HG03575 (cell line): ENCODE measurements at regions not wholly inside any gene's neighbourhood (a gene's known extent, or its start where the extent isn't known, plus 50 kb on each side); places are given as distances from the start of the nearest gene placed in this dataset.
"Not testable (repeated sequence)": the region's sequence is repeated elsewhere in the genome, so short reads cannot be mapped to it uniquely, and the experiment has no call there.

Source experiments
- ATAC-seq: cut with Tn5 transposase; IDR thresholded peaks from one replicate; pipeline ENCODE4 v1.9.1; 2021; ENCODE audit not compliant: unreplicated experiment, insufficient number of reproducible peaks, low FRiP score; ENCODE audit errors: extremely low read depth

DNA sequence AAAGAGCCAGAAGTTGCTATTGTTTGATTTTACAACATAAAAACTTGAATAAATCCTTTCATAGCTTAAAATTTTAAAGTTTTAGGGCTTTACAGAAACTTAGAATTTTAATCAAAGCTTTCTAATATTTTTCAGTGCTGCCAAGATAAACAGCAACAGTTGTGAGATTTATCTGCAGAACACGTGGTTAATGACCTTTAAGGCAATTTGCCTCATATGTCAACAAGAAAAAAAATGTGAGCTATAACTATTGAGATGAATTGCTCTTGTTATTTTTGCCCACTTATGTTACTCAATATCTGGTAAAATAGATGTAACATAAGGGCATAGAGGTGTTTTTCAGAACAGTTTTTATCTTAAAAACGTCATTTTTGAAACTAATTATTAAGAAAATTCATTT lies 96.7 kb upstream of the NECTIN3 start:
- ATAC-seq = no peak

GRCh38 chr3:110984456-110985250 lies 87.0 kb upstream of the NECTIN3 start:
- no peak for ATAC-seq

GRCh38 chr3:110989446-110989845 lies 82.2 kb upstream of the NECTIN3 start:
- ATAC-seq = no peak

DNA sequence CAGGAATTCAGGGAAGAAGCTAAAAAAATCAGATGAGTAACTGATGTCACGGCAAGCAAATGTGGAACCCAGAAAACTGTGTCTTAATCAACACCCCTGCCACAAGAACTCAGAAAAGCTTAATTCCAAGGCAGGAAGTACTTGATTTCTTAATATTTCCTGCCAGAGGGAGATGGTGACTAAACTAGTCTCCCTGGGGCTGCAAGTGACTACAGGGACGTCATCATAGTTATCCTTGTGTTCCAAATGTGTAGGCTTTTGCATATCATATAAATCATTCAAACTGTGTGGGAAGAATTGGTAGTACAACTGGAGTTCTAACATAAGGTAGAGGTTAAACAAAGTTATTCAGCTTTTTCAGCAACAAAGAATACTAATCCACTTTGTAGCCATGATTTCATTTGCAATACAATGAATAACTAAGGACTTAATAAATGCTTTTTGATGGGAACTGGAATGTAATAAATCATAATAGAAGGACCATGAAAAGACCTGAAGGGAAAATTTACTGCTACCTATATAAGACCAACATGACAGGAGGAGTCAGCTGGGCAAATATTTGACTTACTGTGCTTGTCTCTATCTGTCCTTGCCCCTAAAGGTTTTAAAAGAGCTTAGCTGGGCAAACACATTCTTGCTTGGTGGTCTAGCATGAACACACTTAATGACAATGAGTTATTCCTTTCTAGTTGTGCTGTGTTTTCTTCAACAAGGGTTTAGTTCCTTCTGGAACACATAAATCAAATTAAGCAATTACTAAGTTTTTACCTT lies 76.0 kb upstream of the NECTIN3 start:
- ATAC-seq = no peak

DNA sequence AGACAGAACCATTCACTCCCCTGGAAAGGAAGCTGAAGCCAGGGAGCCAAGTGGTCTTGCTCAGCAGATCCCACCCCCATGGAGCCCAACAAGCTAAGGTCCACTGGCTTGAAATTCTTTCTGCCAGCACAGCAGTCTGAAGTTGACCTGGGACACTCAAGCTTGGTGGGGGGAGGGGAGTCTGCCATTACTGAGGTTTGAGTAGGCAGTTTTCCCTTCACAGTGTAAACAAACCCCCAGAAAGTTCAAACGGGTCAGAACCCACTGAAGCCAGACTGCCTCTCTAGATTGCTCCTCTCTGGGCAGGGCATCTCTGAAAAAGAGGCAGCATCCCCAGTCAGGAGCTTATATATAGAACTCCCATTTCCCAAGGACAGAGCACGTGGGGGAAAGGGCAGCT lies 72.8 kb upstream of the NECTIN3 start:
- ATAC-seq = not testable (repeated sequence)

GRCh38 chr3:111006485-111006884 lies 65.1 kb upstream of the NECTIN3 start:
- not testable (repeated sequence) for ATAC-seq

- no peak for ATAC-seq
Observed at GRCh38 chr3:111012388-111013248, 59.0 kb upstream of the NECTIN3 start.
